IPS-20b (cell line): ENCODE measurements at regions not wholly inside any gene's neighbourhood (a gene's known extent, or its start where the extent isn't known, plus 50 kb on each side); places are given as distances from the start of the nearest gene placed in this dataset.
A peak's percentile ranks its signal among the peaks of the same experiment; 100 is the strongest.

Experiments used
- H3K27ac ChIP-seq: one replicate; pipeline ENCODE4 v1.5.1; 2013; ENCODE audit warnings: low read length
- H3K27me3 ChIP-seq: 2 replicates; pipeline ENCODE4 v1.6.1; 2013; ENCODE audit warnings: mild to moderate bottlenecking, low read length, inconsistent platforms; ENCODE audit not compliant: insufficient read depth
- H3K36me3 ChIP-seq: 2 replicates; pipeline ENCODE4 v1.6.1; 2013; ENCODE audit warnings: low read depth, mild to moderate bottlenecking, inconsistent platforms, low read length, moderate library complexity; ENCODE audit not compliant: insufficient read depth
- H3K4me1 ChIP-seq: 2 replicates; pipeline ENCODE4 v1.6.1; 2013; ENCODE audit warnings: mild to moderate bottlenecking, control low read depth, inconsistent platforms, low read length, moderate library complexity; ENCODE audit not compliant: insufficient read depth
- H3K4me3 ChIP-seq: 2 replicates; pipeline ENCODE4 v1.5.1; 2013; ENCODE audit warnings: mild to moderate bottlenecking, low read length, inconsistent platforms
- H3K9ac ChIP-seq: 2 replicates; pipeline ENCODE4 v1.6.1; 2013; ENCODE audit warnings: low read depth, mild to moderate bottlenecking, inconsistent platforms, low read length, moderate library complexity
- H3K9me3 ChIP-seq: 2 replicates; pipeline ENCODE4 v1.6.1; 2013; ENCODE audit warnings: mild to moderate bottlenecking, low read depth, low read length, inconsistent platforms; ENCODE audit not compliant: insufficient read depth

DNA sequence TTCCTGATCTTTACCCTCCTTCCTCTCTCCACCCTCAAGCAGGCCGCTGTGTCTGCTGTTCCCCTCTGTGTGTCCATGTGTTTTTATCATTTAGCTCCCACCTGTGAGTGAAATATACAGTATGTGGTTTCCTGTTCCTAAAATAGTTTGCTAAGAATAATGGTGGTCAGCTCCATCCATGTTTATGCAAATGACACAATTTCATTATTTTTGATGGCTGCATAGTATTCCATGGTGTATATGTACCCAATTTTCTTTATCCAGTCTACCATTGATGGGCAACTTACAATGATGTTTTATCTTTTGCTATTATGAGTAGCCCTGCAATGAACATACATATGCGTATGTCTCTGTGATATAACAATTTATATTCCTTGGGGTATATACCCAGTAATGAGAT lies 133.4 kb upstream of the RGS18 start:
- no peaks in the 10 kb centered on the region for H3K36me3 ChIP-seq
- H3K9ac ChIP-seq, result no peak overlapping the region
- no peak overlapping the region for H3K27ac ChIP-seq
- H3K27me3 ChIP-seq, result no peaks in the 10 kb centered on the region
- no peak overlapping the region for H3K4me3 ChIP-seq
- no peaks in the 10 kb centered on the region for H3K9me3 ChIP-seq
- no peaks in the 10 kb centered on the region for H3K4me1 ChIP-seq

DNA sequence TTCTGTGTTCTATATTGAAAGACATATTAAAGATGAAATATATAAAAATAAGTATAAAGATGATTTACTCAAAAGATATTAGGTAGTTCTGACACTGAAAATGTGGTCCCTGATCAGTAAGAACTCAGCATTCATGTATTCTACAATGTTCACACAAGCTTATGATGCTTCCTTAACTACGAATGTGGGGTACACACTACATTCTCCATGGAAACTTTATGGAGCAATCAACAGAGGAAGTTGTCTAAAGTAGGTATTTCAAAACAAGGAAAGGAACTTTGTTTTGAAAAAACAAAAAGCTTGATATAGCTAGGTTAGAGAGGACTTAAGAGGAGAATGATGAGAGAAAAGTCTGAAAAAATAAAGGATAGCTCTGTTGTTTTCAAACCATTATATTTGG lies 119.7 kb upstream of the RGS18 start:
- Histone ChIP-seq H3K27me3 (no peaks in the 10 kb centered on the region), H3K9me3 (peaks cover 7% of the 10 kb centered on the region; the same call in 1 of the 2 replicates), H3K4me3 (no peak overlapping the region), H3K36me3 (no peaks in the 10 kb centered on the region), H3K4me1 (no peaks in the 10 kb centered on the region), H3K9ac (no peak overlapping the region), H3K27ac (no peak overlapping the region)

GRCh38 chr1:192045131-192045530 lies 113.1 kb upstream of the RGS18 start:
- Histone ChIP-seq H3K27me3 (no peaks in the 10 kb centered on the region), H3K4me3 (no peak overlapping the region), H3K4me1 (no peaks in the 10 kb centered on the region), H3K27ac (no peak overlapping the region), H3K9ac (no peak overlapping the region), H3K9me3 (no peaks in the 10 kb centered on the region), H3K36me3 (no peaks in the 10 kb centered on the region)

DNA sequence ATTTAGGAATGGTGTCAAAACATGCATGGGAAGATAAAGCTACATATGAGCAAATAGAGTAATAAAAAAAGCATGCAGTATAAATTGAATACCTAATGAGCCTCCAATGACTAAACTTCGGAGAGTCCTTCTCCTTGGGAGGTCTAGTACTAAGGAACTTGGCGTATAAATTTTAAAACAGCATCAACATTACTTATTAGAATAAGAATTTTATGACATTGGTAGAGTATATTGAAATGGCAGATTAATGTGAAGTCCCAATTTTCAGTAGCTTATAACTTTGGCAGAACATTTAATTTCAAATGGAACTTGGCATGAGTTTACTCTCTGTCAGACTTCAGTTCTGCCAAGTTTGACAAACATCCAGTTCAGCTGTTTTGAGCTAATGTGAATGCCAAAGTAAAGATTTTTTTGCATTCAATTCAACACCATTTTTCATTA lies 104.7 kb upstream of the RGS18 start:
- no peaks in the 10 kb centered on the region for H3K9me3 ChIP-seq
- H3K36me3 ChIP-seq, result no peaks in the 10 kb centered on the region
- H3K27ac ChIP-seq, result no peak overlapping the region
- H3K27me3 ChIP-seq, result no peaks in the 10 kb centered on the region
- no peak overlapping the region for H3K9ac ChIP-seq
- no peaks in the 10 kb centered on the region for H3K4me1 ChIP-seq
- H3K4me3 ChIP-seq, result no peak overlapping the region

DNA sequence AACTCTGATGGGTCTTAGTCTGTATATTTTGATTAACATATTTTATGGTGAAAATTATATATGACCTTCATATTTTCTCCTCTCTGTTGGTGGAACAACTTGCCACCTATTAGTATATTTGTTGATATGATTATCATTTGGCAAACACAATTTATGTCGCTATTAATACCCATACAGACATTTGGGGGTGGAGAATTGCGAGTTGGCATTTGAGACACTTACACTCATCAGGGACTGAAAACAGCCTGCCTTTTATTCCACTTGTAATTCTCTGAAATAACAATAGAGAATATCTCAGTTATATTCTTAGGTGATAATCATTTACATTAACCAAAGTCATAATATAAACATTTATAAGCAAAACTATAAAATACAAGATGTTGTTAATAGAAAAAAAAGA lies 100.5 kb upstream of the RGS18 start:
- Histone ChIP-seq H3K36me3 (no peaks in the 10 kb centered on the region), H3K9ac (no peak overlapping the region), H3K27ac (no peak overlapping the region), H3K27me3 (no peaks in the 10 kb centered on the region), H3K9me3 (no peaks in the 10 kb centered on the region), H3K4me1 (no peaks in the 10 kb centered on the region), H3K4me3 (no peak overlapping the region)

GRCh38 chr1:192059407-192059806 lies 98.9 kb upstream of the RGS18 start:
- no peaks in the 10 kb centered on the region for H3K36me3 ChIP-seq
- no peaks in the 10 kb centered on the region for H3K9me3 ChIP-seq
- H3K27ac ChIP-seq, result no peak overlapping the region
- H3K4me1 ChIP-seq, result no peaks in the 10 kb centered on the region
- H3K9ac ChIP-seq, result no peak overlapping the region
- no peak overlapping the region for H3K4me3 ChIP-seq
- no peaks in the 10 kb centered on the region for H3K27me3 ChIP-seq

DNA sequence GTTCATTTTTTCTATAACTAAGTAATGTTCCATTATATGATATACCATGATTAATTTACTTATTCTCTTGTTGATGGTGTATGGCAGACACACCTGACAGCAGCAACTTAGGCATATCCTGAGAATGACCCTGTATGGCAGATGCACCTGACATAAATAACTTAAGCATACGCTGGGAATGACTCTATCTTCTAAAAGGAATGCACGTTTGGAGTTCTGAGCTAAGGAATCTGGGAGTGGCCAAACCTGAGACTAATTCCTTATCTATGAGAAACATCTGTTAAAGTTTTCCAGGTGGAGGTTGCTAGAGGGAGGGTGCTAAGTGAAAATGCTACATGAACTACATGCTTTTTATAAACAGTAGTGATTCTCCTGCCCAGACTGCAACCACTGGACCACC lies 96.7 kb upstream of the RGS18 start:
- Histone ChIP-seq H3K9me3 (no peaks in the 10 kb centered on the region), H3K9ac (no peak overlapping the region), H3K4me1 (no peaks in the 10 kb centered on the region), H3K27me3 (no peaks in the 10 kb centered on the region), H3K27ac (no peak overlapping the region), H3K36me3 (no peaks in the 10 kb centered on the region), H3K4me3 (no peak overlapping the region)

DNA sequence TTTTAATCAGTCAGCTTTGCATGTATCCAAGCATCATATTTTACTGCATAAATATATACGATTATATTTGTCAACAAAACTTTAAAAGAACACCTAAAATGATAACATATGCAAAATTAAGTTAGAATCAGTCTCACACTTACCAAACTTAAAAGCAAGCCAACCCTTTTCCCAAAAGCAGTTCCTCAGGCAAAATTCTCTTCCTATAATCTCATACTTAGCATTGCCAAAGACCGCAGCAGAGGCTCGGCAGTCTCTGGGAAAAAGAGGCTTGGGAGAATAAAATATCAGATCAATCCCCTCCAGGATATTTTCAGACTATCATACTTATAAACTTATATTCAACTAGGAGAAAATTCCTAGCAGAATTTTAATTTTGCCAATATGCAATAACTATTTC lies 93.2 kb upstream of the RGS18 start:
- Histone ChIP-seq H3K4me3 (no peak overlapping the region), H3K4me1 (peaks cover 8% of the 10 kb centered on the region; the same call in 1 of the 2 replicates), H3K27ac (no peak overlapping the region)

GRCh38 chr1:192066202-192066601 lies 92.1 kb upstream of the RGS18 start:
- Histone ChIP-seq H3K9me3 (no peaks in the 10 kb centered on the region), H3K4me1 (peaks cover 8% of the 10 kb centered on the region; the same call in 1 of the 2 replicates), H3K27ac (no peak overlapping the region)

More for the DNA sequence above, 93.2 kb upstream of the RGS18 start:
- no peaks in the 10 kb centered on the region for H3K36me3 ChIP-seq
- no peak overlapping the region for H3K9ac ChIP-seq
- no peaks in the 10 kb centered on the region for H3K27me3 ChIP-seq
- H3K9me3 ChIP-seq, result no peaks in the 10 kb centered on the region

GRCh38 chr1:192067360-192067759 lies 90.9 kb upstream of the RGS18 start:
- H3K4me1 ChIP-seq, result peaks cover 8% of the 10 kb centered on the region; the same call in 1 of the 2 replicates

More at GRCh38 chr1:192066202-192066601, 92.1 kb upstream of the RGS18 start:
- Histone ChIP-seq H3K36me3 (no peaks in the 10 kb centered on the region), H3K9ac (no peak overlapping the region), H3K4me3 (no peak overlapping the region), H3K27me3 (no peaks in the 10 kb centered on the region)

DNA sequence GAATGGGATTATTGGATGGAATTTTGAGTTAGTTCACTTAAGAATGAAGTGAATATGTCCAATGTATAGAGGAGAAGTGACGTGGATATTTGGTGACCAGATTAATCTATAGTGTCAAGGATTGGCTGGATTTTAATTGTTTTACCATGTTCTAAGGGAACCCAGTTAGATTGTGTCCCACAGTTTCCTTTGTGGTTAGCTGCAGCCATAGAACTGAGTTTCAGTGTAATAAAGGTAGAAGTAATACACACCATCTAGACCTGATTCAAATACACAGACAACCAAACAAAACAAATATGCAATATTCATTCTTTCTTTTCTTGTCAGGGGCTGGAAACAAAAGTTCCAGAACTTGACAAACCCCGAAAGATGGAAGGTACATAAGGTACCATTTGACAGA lies 88.0 kb upstream of the RGS18 start:
- no peak overlapping the region for H3K4me3 ChIP-seq
- no peaks in the 10 kb centered on the region for H3K36me3 ChIP-seq
- H3K4me1 ChIP-seq, result peaks cover 8% of the 10 kb centered on the region; the same call in 1 of the 2 replicates
- no peaks in the 10 kb centered on the region for H3K9me3 ChIP-seq
- no peak overlapping the region for H3K27ac ChIP-seq
- H3K27me3 ChIP-seq, result no peaks in the 10 kb centered on the region
- no peak overlapping the region for H3K9ac ChIP-seq

More at GRCh38 chr1:192067360-192067759, 90.9 kb upstream of the RGS18 start:
- no peaks in the 10 kb centered on the region for H3K36me3 ChIP-seq
- peak overlapping the region; percentile 57 for H3K27ac ChIP-seq
- no peaks in the 10 kb centered on the region for H3K27me3 ChIP-seq
- no peak overlapping the region for H3K9ac ChIP-seq
- H3K4me3 ChIP-seq, result no peak overlapping the region
- H3K9me3 ChIP-seq, result no peaks in the 10 kb centered on the region

DNA sequence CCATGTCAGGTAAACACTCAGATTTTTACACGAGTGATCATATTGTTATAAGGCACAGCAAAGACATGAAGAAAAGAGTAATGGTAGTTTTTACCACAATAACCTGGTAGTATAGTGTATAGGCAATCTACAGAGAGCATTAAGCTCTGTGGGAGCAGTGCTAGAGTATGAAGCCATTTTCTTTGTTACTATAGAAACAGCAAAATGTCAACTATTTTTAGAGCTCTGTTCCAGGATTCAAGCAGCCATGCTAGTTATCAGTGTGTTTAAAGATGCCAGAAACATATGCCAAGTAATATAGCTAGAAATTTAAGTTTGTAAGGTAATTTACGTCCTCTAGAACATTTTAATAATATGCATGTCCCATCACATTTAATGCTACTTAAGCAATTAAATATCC lies 77.6 kb upstream of the RGS18 start:
- no peak overlapping the region for H3K27ac ChIP-seq
- H3K9ac ChIP-seq, result no peak overlapping the region
- no peaks in the 10 kb centered on the region for H3K4me1 ChIP-seq
- H3K27me3 ChIP-seq, result no peaks in the 10 kb centered on the region
- no peaks in the 10 kb centered on the region for H3K36me3 ChIP-seq
- no peak overlapping the region for H3K4me3 ChIP-seq
- no peaks in the 10 kb centered on the region for H3K9me3 ChIP-seq
